GM19099 (cell line): ENCODE measurements at regions not wholly inside any gene's neighbourhood (a gene's known extent, or its start where the extent isn't known, plus 50 kb on each side); places are given as distances from the start of the nearest gene placed in this dataset.

Source experiments
- POLR2A ChIP-seq: IDR thresholded peaks from 3 replicates; pipeline ENCODE4 v1.6.1; 2011; ENCODE audit warnings: low read depth; ENCODE audit not compliant: insufficient read length; ENCODE audit errors: extremely low read depth

DNA sequence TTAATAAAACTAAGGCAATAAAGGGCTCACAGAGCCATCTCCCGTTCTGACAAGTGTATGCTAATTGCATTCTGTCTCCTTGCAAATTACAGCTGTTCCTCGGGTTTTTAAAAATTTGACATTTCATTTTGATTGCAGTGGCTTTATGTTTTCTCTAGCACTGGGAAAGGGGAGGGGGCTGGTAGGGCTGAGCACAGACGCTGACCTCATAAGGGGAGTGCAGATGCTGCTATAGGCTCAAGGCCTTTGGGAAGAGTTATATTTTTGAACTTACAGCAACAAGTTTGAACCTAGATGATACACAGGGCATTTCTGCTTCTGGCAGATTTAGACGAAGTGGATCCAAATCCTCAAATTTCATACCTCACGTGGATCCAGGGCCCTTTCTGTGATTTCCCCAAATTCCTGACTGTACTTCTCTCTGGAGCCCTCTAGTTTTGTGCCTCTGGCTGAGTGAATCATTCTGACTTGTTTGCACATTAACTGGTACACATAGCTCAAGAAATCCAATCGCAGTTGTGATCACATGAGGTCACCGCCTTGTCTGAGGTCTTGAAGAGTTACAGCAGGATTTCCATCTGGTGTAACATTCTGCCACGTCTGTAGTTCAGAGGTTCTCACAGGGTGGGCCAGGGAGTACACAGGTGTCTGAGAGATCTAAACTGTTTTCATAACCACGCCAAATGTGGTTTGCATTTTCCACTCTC lies 230.3 kb downstream of the C1orf94 start:
- no peak for TF ChIP-seq POLR2A

DNA sequence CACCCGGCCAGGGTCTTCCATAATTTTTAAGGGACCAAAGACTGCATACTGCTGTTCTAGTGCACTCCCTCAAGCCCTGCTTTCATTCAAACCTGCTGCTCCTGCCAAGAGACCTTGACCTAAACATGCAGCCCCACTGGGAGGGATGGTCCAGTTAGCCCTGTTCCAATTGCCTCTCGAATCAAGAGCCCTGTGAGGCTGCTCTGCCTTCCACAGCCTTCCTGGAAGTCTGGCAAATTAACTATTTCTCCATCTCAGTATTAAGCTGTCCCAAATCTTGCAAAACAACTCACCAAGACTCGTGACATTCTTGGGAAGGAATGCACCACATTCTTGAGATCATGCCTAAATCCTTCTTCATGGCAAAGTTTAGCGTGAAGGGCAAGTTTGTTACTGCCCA lies 231.3 kb downstream of the C1orf94 start:
- TF ChIP-seq POLR2A = no peak

DNA sequence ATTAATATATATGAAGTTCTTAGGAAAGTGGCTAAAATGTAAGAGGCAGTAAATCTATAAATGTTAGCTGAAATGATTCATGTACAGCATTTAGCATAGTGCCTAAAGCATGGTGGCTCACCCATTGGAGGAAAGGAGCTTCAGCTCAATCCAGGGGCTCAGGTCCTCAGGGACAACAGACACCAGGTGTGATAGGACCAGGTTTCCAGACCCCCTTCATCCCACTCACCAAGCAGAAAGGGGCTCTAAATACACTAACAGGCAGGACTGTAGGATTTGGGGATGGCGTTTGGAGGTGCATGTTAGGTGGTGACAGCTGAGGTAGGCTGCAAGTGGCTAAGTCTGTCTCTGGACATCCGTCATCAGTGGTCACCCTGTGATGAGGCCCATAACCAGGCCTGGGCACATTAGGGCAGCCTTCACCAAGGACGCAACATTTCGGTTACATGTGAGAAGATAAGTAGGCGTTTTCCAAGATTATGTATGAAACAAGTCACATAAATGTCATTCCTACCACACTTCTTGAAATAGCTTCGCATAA lies 233.1 kb downstream of the C1orf94 start:
- TF ChIP-seq POLR2A = no peak

DNA sequence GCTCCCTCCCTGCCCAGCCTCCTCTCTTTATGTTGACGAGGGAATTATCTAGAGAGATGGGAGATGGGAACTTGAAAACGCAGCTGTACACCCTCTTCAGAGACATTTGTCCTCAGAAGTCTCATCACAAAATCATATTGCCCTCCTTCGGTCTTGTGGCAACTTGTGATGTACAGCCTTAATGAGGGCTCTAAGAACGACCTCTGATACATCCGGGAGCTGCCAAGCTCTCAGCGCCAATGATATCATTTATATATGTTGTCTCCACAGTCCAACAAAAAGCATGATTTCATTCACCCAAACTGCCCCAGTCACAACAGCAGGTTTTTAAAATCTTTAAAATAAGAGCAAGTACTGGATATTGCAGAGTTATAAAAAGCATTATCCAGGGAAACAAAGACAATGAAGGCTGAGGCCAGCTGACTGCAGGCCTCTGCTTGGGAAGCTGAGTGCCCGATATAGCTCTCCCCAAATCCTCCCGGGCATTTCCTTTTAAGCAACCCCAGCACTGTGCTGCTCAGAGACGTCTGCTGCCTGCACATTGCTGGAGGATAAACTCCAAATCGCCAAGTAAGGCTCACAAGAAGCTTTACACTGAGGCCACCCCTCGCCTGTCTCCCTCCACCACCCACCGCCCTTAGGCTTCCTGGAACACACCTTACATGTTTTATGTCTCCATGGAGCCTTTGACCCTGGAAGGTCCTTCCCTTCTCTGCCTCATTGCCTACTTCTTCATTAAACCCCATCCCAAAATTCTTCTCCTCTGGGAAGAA lies 236.1 kb downstream of the C1orf94 start:
- no peak for TF ChIP-seq POLR2A

DNA sequence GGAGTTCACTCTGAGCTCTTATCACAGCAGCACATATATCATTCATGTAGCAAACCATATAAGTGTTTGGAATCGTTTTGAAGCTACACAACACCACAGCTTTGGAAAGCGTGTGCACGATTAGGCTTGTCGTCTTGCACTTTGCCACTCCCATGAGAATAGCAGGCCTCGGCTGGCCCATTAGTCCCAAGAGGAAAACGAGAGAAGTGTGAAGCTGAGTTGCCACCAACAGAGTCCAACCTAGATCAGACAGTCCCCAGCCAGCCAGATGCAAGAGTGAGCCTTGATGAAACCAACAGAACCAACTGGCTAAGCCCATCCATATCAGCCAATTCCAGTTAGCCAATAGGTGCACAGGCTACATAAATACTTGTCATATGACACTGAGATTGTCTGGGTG lies 238.4 kb downstream of the C1orf94 start:
- TF ChIP-seq POLR2A = no peak

DNA sequence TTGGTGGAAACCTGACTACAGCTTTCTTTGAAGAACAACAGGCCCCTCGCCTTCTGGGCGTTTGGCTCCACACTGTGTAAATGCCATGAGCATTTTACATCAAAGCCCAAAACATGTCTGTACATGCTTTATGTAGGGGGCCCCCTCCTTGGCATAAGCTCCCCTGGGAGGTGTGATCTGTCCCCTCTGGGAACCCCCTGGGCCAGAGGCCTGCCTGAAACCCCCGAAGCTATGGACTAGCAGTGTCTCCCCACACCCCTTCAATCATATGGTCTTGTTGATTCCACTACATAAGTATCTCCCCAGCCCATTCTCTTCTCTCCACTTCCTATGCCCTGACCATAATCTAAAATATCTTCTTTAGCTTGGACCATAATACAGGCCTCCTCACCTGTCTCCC lies 241.5 kb downstream of the C1orf94 start:
- TF ChIP-seq POLR2A = no peak

DNA sequence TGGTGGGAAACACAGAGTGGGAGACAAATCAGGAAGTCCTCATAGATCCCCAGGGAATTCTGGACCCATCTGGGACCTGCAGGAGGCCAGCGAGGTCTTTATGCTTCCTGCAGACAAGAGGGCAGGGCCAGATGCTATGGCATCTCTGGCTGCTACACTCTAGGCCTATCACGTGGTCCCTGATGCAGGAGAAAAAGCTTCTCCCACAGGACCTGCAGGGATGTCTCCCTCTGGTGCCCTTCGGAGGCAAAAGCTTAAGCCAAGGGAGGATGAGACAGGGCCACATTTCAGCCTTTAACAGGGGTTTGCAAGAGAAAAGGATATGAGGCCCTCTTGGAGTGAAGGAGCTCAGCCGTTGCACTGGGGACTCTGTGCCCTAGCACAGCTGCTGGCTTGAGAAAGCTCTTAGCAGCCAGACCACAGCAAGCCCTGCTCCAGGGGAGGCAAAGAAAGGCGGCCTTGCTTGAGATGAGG lies 243.0 kb downstream of the C1orf94 start:
- no peak for TF ChIP-seq POLR2A

DNA sequence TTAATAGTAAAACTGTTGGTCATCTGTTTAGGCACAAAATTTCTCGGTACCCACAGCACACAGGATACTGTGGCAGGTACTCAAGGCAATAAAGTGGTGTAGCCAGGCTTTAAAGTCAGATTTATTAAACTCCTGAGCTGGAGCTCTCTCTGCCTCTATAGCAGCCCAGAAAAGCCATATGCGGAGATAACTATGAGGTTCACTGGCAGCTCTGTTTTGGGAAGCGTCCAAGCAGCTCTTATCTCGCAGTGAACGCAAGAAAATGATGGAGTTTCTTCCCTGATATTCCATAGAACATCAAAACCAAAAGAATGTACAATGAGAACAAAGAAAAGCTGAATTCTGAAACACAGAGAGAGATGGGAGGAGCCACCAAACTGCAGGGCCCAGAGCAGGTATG lies 248.3 kb downstream of the C1orf94 start:
- no peak for TF ChIP-seq POLR2A

DNA sequence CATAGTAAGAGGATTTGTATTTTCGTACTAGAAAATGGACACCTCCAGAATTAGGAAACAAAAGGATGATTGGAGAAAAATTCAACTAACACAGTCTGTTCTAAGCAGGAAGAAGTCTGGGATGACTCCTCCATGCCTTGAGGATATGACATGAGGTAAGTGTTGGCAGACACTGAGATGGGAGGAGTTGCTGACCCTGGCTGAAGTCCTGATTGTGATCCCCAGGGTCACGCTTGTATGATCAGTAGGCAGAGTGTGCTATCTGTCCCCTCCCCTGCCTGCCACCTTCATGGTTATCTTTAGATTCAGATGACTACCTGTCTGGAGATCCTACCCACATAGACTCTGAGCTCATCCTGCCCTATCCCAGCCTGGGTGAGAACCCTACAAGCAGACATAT lies 249.1 kb downstream of the C1orf94 start:
- TF ChIP-seq POLR2A = no peak

DNA sequence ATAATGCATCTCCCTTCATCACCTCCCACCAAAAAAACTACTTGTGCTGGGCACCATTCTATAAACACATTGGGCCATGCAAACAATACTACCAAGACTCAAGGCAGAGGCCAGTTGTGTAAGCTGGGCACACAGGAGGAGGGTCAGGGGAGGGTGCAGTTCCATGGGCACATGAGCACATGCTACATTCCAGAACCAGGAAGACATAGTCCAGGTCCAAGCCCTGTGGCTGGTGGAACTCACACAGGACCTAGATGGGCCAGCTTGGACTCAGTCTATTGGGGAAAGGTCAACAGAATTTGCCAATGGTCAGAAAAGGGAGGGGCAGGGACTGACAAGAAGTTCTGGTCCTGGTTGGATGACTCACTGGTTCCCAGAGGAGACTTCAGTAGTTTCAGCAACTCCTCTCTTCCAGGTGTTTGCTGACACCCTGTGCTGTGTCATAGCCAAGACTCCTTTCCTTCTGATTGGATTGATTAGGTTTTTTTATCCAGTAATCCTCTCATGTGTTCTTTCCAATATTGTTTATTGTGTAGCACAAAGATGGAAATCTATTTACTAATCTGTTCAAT lies 249.7 kb downstream of the C1orf94 start:
- TF ChIP-seq POLR2A = no peak

DNA sequence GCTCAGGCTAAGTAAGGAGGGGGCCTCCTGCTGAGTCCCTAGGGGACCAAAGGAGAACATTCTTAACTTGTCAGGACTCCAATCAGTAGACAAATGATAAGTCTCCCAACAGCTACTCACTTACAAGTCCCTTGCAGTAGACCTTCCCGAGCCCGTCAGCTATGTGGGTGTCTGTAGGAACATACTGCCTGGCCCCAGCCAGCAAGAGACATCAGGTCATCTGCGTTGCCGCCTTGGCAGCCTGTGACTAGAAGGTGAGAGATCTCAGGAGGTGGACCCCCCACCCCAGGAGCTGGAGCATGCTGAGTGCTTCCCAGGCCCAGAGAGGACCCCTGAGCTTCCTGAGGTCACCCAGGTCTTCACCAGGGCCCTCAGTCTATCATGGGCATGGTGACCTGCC lies 250.5 kb downstream of the C1orf94 start:
- no peak for TF ChIP-seq POLR2A

DNA sequence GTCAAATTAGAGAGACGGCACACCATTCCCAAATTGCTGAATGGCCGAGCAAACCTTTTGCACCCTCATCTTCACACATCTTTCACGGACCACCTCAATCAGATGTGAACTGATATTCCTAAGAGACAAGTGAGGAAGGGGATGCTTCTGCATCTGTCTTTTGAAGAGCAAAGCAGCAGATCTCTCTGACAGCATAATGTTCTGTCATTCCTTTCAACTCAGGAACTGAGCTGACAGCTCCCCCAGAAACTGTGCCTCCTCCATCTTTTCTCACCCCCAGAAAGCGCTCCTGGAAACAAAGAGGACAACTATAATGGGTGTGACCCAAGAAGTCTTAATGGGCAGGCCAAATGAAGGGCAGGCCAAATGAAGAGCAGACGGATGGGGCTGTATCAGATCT lies 256.4 kb downstream of the C1orf94 start:
- no peak for TF ChIP-seq POLR2A

DNA sequence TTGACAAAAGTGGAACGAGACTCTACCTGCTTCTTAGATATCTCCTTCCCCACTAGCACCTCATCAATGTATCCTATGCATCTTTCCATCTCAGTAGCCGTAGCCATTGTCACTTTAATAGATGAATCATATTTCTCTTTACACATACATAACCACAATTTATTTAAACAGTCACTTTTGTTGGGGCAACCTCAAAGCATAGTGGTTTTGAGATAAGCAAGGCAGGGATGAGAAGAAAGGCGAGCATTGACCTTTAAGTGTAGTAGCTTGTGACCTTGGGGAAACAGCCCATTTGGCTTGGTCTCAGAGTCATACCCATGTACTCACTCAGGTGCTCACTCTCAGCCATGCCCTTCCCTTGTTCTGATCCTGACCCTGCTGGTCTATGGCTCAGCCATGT lies 260.1 kb downstream of the C1orf94 start:
- no peak for TF ChIP-seq POLR2A

DNA sequence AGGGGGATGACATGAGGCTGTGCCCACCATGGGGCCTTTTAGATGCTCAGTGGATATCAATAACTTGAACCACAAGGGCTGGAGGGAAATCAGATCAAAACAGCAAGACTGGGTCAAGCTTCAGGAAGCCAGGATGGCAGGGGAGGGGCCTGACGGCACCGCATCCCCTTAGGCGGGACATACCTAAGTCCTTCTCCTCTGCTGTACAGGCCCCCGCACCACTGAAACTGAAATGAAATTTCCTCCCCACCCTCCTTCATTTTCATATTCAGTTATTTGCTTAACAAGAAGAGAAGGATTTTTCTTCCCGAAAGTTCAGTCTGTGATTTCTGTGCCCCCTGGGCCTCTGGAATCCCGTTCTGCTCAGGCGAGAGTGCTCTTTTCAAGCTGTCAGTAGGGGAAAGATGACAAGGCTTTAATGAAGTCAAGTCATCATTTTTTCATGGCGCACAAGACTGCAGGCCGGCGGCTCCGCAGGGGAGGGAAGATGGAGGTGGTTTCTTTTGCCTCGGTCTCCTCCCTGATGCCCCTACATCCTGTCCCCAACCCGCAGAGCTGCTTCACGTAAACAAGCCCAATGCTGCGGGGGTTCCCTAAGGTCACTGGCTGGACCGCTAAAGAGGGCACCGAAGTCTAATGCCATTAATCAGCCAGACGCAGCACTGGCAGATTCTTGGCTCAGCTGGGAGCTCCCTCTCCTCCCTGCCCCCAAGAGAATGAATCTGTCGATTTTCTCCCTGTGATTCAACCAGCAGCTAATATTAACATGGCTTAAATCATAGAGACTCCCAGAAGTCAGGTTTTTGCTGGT lies 264.8 kb downstream of the C1orf94 start:
- no peak for TF ChIP-seq POLR2A

DNA sequence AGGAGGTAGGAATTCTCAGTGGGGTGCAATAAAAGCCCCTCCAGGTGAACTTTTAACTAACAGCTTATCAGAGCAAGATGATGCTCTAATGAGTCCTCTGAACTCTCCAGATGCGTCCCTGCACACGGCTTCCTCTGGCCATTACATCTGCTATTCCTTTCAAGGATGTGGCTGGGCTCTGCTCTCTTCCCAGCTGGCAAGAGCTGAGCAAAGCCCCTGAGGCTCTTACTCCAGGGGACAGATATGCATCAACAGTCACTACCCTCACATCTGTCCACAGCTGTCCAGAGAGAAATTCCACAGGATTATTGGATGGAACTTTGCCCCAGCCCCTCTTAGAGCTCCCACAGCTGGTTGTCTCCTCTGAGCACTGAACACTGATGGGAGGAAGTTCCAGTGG lies 267.8 kb downstream of the C1orf94 start:
- TF ChIP-seq POLR2A = no peak
